CD4-positive, alpha-beta memory T cell (primary cell): ENCODE measurements at regions not wholly inside any gene's neighbourhood (a gene's known extent, or its start where the extent isn't known, plus 50 kb on each side); places are given as distances from the start of the nearest gene placed in this dataset.
"Not testable (repeated sequence)": the region's sequence is repeated elsewhere in the genome, so short reads cannot be mapped to it uniquely, and the experiment has no call there.

Source experiments
- CTCF ChIA-PET: fragments of 350-600 bp; sonication (Branson Sonifier 250); formaldehyde crosslinking; loops from one replicate; lab custom pipeline; 2021; ENCODE audit warnings: inconsistent platforms; ENCODE audit not compliant: partially characterized antibody; lab: Charles Lee
- POLR2A ChIA-PET: fragments of 350-600 bp; sonication (Branson Sonifier 250); formaldehyde crosslinking; loops from one replicate; lab custom pipeline; 2021; ENCODE audit not compliant: partially characterized antibody; lab: Charles Lee
- DNase-seq, 5 donors: peaks; one replicate each; pipeline versions ENCODE4 v3.0.0 to v3.0.0-alpha.2; 2020 to 2022; ENCODE audit warnings: mixed read lengths in 1 of 5
- H3K27ac ChIP-seq: one replicate; pipeline ENCODE4 v1.7.0; 2013; ENCODE audit warnings: low read depth, low read length
- H3K27me3 ChIP-seq: 2 replicates; pipeline ENCODE4 v1.7.0; 2013; ENCODE audit warnings: mild to moderate bottlenecking, low read length, moderate library complexity; ENCODE audit not compliant: insufficient read depth
- H3K36me3 ChIP-seq: 2 replicates; pipeline ENCODE4 v1.7.0; 2013; ENCODE audit warnings: mild to moderate bottlenecking, low read length, moderate library complexity; ENCODE audit not compliant: insufficient read depth
- H3K4me1 ChIP-seq: 2 replicates; pipeline ENCODE4 v1.7.0; 2013; ENCODE audit warnings: mild to moderate bottlenecking, low read length, moderate library complexity; ENCODE audit not compliant: insufficient read depth
- H3K4me3 ChIP-seq, 2 donors: one replicate each; pipeline ENCODE4 v1.7.0; 2013; ENCODE audit warnings: low read length in 2 of 2, mild to moderate bottlenecking in 1 of 2
- H3K9me3 ChIP-seq, 2 donors: one replicate each; pipeline ENCODE4 v1.7.0; 2013; ENCODE audit warnings: low read length in 2 of 2, control low read depth in 1 of 2; ENCODE audit not compliant: control insufficient read depth in 1 of 2
- H3K27ac Mint-ChIP-seq, 7 donors: one replicate each; pipeline ENCODE4 v1.8.0; 2020 to 2021; ENCODE audit warnings: mixed read lengths in 7 of 7, mild to moderate bottlenecking in 6 of 7, inconsistent platforms in 3 of 7, moderate library complexity in 3 of 7
- H3K27me3 Mint-ChIP-seq, 2 donors: one replicate each; pipeline ENCODE4 v1.8.0; 2020 to 2021; ENCODE audit warnings: mixed read lengths in 2 of 2
- H3K36me3 Mint-ChIP-seq, 2 donors: one replicate each; pipeline ENCODE4 v1.8.0; 2020 to 2021; ENCODE audit warnings: mixed read lengths in 2 of 2, inconsistent platforms in 1 of 2, mild to moderate bottlenecking in 1 of 2
- H3K4me1 Mint-ChIP-seq, 4 donors: one replicate each; pipeline ENCODE4 v1.8.0; 2020 to 2021; ENCODE audit warnings: mixed read lengths in 4 of 4, mild to moderate bottlenecking in 1 of 4
- H3K4me3 Mint-ChIP-seq, 8 donors: one replicate each; pipeline ENCODE4 v1.8.0; 2020 to 2021; ENCODE audit warnings: mixed read lengths in 8 of 8, mild to moderate bottlenecking in 7 of 8, moderate library complexity in 6 of 8, inconsistent platforms in 3 of 8
- H3K9me3 Mint-ChIP-seq, 8 donors: one replicate each; pipeline ENCODE4 v1.8.0; 2020 to 2021; ENCODE audit warnings: mixed read lengths in 8 of 8, mild to moderate bottlenecking in 5 of 8, inconsistent platforms in 3 of 8, moderate library complexity in 1 of 8
- intact Hi-C: fragments of 100-400 bp; cut with micrococcal nuclease; formaldehyde crosslinking; loops from one replicate; pipeline ENCODE4 v1.15.1; 2023

DNA sequence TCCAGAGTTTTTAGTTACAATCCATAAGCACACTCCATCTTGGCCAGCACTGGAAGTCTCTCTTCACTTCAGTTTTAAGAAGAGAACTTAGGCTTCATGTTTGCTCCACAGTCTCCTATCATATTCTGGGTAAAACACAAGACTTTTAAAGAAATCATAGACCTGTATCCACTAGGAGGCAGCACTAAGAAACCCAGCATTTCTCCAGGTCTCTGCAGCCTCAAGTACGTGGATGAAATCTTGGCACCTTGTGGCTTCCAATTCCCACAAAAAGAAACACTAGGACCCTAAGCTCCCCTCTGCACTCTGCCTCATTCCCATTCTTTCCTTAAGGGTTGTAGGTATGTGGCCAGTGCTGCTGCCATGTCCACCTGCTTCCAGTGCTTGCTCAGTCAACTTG, 367.3 kb upstream of the CASK start:
- CTCF ChIA-PET = interaction anchor here (1.3 kb wide), 1 partner anchor 12 kb away, joined by 3 read pairs; no protein-coding TSS in a partner anchor
- H3K9me3 Mint-ChIP-seq = peaks cover 0 to 4% (median 0%) of the 10 kb centered on the region in 8 donors
- H3K4me1 ChIP-seq = peaks cover 3% of the 10 kb centered on the region

DNA sequence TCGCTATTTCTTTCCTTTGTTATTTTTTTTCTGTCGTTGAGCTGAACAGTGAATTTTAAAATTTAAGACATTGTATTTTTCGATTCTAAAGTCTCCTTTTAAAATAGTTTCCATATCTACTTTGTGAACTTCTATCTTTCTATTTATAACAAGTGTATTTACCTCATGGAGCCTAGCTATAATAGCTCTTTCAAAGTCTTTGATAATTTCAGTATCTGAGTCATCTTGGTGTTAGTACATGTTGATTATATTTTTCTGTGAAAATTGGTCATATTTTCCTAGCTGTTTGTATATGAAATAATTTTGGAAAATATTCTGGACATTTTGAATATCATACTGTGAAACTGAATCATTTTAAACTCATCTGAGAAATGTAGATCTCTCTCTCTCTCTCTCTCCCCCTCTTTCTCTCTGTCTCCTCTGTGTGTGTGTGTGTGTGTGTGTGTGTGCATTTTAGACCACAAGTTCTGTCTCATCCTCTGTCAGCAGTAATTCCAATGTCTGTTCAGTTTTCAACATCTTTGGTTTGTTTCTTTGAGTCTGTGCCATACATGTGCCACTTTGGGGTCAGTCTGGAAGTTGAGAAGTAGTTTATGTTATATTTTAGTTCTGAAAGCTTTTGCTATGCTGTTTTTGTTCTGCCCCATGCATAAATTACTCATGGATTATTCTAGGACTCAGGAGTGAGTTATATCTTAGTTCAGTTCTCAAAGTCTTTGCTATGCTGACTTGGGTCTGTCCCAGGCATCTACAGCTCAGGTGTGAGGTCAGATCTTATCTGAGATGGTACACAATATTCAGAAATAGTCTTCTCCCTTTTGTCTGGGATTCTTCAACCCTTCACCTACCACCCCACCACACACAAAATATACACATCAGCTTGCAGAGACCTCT, 366.4 kb upstream of the CASK start:
- Histone ChIP-seq H3K27ac (no peak overlapping the region), H3K4me3 (no peak overlapping the region), H3K36me3 (no peaks in the 10 kb centered on the region), H3K27me3 (no peaks in the 10 kb centered on the region), H3K9me3 (no peaks in the 10 kb centered on the region), H3K4me1 (peaks cover 3% of the 10 kb centered on the region)
- H3K36me3 Mint-ChIP-seq = no peaks in the 10 kb centered on the region
- H3K27me3 Mint-ChIP-seq = no peaks in the 10 kb centered on the region
- intact Hi-C loops = no loop called here
- H3K4me3 Mint-ChIP-seq = no peak overlapping the region
- ChIA-PET POLR2A (no interaction called here), CTCF (no interaction called here)
- no peak overlapping the region for H3K27ac Mint-ChIP-seq
- peaks cover 0 to 4% (median 0%) of the 10 kb centered on the region in 8 donors for H3K9me3 Mint-ChIP-seq
- H3K4me1 Mint-ChIP-seq = peaks cover 4 to 15% (median 11%) of the 10 kb centered on the region in 4 donors
- no peak for DNase-seq

More for the DNA sequence above, 367.3 kb upstream of the CASK start:
- Histone ChIP-seq H3K27ac (no peak overlapping the region), H3K4me3 (no peak overlapping the region), H3K27me3 (no peaks in the 10 kb centered on the region), H3K9me3 (no peaks in the 10 kb centered on the region), H3K36me3 (no peaks in the 10 kb centered on the region)
- H3K4me1 Mint-ChIP-seq = peaks cover 4 to 15% (median 11%) of the 10 kb centered on the region in 4 donors
- intact Hi-C loops = no loop called here
- peak in 2 of 5 donors; percentile 3 to 4 for DNase-seq
- no peaks in the 10 kb centered on the region for H3K36me3 Mint-ChIP-seq
- POLR2A ChIA-PET = no interaction called here
- no peak overlapping the region for H3K4me3 Mint-ChIP-seq
- peak overlapping the region in 1 of 7 donors; percentile 43 for H3K27ac Mint-ChIP-seq
- H3K27me3 Mint-ChIP-seq = no peaks in the 10 kb centered on the region

DNA sequence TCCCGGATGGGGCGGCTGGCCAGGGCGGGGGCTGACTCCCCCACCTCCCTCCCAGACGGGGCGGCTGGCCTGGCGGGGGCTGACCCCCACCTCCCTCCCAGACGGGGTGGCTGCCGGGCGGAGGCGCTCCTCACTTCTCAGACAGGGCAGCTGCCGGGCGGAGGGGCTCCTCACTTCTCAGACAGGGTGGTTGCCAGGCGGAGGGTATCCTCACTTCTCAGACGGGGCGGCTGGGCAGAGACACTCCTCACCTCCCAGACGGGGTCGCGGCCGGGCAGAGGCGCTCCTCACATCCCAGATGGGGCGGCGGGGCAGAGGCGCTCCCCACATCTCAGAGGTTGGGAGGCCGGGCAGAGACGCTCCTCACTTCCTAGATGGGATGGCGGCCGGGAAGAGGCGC, 362.3 kb upstream of the CASK start:
- H3K9me3 ChIP-seq, CTCF ChIA-PET, H3K9me3 Mint-ChIP-seq, H3K27me3 ChIP-seq, H3K4me1 ChIP-seq, H3K27ac ChIP-seq, H3K4me3 Mint-ChIP-seq, H3K27me3 Mint-ChIP-seq, H3K4me3 ChIP-seq, H3K27ac Mint-ChIP-seq, H3K36me3 Mint-ChIP-seq, H3K36me3 ChIP-seq, DNase-seq, POLR2A ChIA-PET, intact Hi-C loops: not testable (repeated sequence)
- peaks cover 4 to 11% (median 9%) of the 10 kb centered on the region in 4 donors for H3K4me1 Mint-ChIP-seq

DNA sequence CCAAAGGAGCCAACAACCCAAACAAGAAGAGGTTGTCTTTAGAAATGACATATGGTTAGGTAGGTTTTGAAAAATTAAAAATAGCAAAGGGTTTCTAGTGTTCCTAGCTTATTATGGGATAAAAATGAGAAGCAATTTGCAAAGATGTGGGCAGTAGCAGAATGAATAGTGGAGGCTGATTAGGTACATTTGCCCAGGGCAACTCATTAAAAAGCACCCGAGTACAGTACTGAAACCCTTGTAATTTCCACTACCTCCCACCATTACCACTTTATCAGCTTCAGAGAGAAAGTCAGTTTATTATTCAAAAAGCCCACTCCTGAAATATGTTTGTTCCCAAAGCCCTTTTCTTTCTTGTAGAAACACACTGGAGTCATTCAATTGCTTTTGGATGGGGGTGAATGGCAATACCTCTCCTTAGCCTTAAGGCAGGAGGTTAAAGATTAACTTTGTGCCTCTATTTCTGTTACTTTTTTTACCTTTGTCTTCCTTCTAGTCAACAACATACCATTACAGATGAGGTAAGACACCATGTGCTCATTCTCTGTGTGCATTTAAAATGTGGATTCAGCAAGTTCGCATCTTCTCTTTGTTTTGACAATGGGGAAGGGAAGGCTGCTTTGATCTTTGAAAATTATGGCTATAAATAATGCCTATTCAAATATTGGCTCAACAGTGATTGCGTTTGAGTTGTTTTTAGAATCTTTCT, 353.8 kb upstream of the CASK start:
- no peak overlapping the region for H3K4me3 Mint-ChIP-seq
- H3K4me1 Mint-ChIP-seq = no peaks in the 10 kb centered on the region
- no peak overlapping the region for H3K4me3 ChIP-seq
- intact Hi-C loops = no loop called here
- no peaks in the 10 kb centered on the region for H3K9me3 ChIP-seq
- DNase-seq = no peak
- no peaks in the 10 kb centered on the region for H3K27me3 Mint-ChIP-seq
- ChIA-PET CTCF (no interaction called here), POLR2A (no interaction called here)
- no peaks in the 10 kb centered on the region for H3K36me3 ChIP-seq
- H3K36me3 Mint-ChIP-seq = no peaks in the 10 kb centered on the region
- no peak overlapping the region for H3K27ac ChIP-seq
- H3K27ac Mint-ChIP-seq = no peak overlapping the region
- H3K9me3 Mint-ChIP-seq = peaks cover 0 to 3% (median 0%) of the 10 kb centered on the region in 8 donors
- no peaks in the 10 kb centered on the region for H3K4me1 ChIP-seq
- H3K27me3 ChIP-seq = no peaks in the 10 kb centered on the region

DNA sequence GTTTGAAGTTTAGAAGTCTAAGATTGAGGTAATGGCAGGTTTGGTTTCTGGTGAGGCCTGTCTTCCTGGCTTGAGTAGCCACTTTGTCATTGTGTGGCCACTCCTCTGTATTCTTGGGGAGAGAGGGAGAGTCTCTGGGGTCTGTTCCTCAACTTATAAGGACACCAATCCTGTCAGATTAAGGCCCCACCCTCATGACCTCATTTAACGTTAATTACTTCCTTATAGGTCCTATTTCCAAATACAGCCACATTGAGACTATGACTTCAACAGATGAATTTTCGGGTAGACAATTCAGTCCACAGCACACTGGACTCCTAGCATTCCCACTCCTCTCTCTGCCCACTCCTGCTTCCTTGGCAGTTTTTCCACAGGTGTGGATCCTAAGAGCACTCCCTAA, 350.8 kb upstream of the CASK start:
- POLR2A ChIA-PET = no interaction called here
- intact Hi-C loops = no loop called here
- Histone ChIP-seq H3K4me3 (no peak overlapping the region), H3K27ac (no peak overlapping the region), H3K36me3 (no peaks in the 10 kb centered on the region), H3K4me1 (no peaks in the 10 kb centered on the region), H3K27me3 (no peaks in the 10 kb centered on the region), H3K9me3 (no peaks in the 10 kb centered on the region)
- Mint-ChIP-seq H3K4me1 (no peaks in the 10 kb centered on the region), H3K27me3 (no peaks in the 10 kb centered on the region), H3K36me3 (no peaks in the 10 kb centered on the region), H3K27ac (no peak overlapping the region), H3K9me3 (peaks cover 0 to 3% (median 0%) of the 10 kb centered on the region in 8 donors), H3K4me3 (no peak overlapping the region)
- DNase-seq = no peak
- CTCF ChIA-PET = no interaction called here

DNA sequence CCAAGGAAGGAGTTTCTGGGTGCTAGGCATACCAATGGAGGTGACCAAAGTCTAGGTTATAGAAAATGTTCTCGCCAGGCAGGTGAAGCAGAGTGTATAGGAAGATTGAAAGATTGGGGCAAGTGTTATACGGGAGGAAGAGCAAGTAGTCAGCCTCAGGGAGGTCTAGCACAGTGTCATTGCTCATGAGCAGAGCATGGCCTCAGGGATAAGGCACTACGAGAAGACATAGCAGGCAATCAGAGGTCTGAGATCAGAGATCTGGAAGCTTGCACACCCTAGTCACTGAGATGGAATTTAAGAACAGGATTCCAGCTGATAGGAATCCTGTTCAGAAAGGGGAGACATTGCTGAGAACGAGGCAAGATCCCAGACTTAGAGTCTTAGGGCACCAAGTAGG, 350.0 kb upstream of the CASK start:
- Mint-ChIP-seq H3K36me3 (no peaks in the 10 kb centered on the region), H3K4me1 (no peaks in the 10 kb centered on the region), H3K27me3 (no peaks in the 10 kb centered on the region), H3K27ac (peak overlapping the region in 1 of 7 donors; percentile 63), H3K4me3 (no peak overlapping the region), H3K9me3 (peaks cover 0 to 3% (median 0%) of the 10 kb centered on the region in 8 donors)
- DNase-seq = no peak
- no peaks in the 10 kb centered on the region for H3K36me3 ChIP-seq
- ChIA-PET POLR2A (no interaction called here), CTCF (interaction anchor here (0.5 kb wide), 1 partner anchor 542 kb away, joined by 3 read pairs; no protein-coding TSS in a partner anchor)
- intact Hi-C loops = no loop called here
- no peaks in the 10 kb centered on the region for H3K27me3 ChIP-seq
- no peak overlapping the region for H3K4me3 ChIP-seq
- no peaks in the 10 kb centered on the region for H3K9me3 ChIP-seq
- no peak overlapping the region for H3K27ac ChIP-seq
- no peaks in the 10 kb centered on the region for H3K4me1 ChIP-seq

DNA sequence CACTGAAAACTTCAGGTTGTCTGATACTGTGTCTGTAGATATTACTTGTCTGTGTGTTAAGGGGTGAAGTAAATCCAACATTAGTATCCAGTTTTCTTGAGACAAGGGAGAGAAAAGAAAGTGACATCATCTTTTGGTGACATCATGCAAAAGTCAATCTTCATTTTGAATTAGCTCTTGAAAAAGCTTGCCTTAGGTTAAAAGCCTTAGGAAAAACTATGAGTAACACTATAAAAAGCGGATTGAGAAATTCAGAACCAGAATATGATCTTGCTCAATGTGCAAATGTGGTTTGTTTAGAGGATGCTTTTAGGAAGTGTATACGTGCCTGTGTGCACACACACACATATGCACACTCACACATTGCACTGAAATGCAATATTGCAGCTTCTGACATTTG, 345.8 kb upstream of the CASK start:
- intact Hi-C loops = no loop called here
- no peaks in the 10 kb centered on the region for H3K27me3 Mint-ChIP-seq
- H3K4me1 ChIP-seq = no peaks in the 10 kb centered on the region
- H3K9me3 Mint-ChIP-seq = peaks cover 0 to 3% (median 0%) of the 10 kb centered on the region in 8 donors
- no peak overlapping the region for H3K4me3 ChIP-seq
- H3K36me3 ChIP-seq = no peaks in the 10 kb centered on the region
- H3K27me3 ChIP-seq = no peaks in the 10 kb centered on the region
- H3K27ac Mint-ChIP-seq = no peak overlapping the region
- POLR2A ChIA-PET = no interaction called here
- CTCF ChIA-PET = no interaction called here
- H3K27ac ChIP-seq = no peak overlapping the region
- DNase-seq = no peak
- H3K36me3 Mint-ChIP-seq = no peaks in the 10 kb centered on the region
- H3K9me3 ChIP-seq = no peaks in the 10 kb centered on the region
- H3K4me3 Mint-ChIP-seq = no peak overlapping the region
- H3K4me1 Mint-ChIP-seq = no peaks in the 10 kb centered on the region
